Panc1 (cell line): ENCODE measurements at regions not wholly inside any gene's neighbourhood (a gene's known extent, or its start where the extent isn't known, plus 50 kb on each side); places are given as distances from the start of the nearest gene placed in this dataset.

Experiments used
- ATAC-seq: fragments of 200-7000 bp; cut with Tn5 transposase; 2 replicates; pipeline ENCODE4 v1.9.1; 2020; ENCODE audit warnings: mild to moderate bottlenecking, moderate library complexity
- BruUV-seq: library from RNA; stranded (reverse); fragments of 400-500 nt; replicated peaks from 2 replicates; lab custom pipeline; 2021; lab: Mats Ljungman, UMichigan
- CTCF ChIA-PET: fragments of 300-600 bp; sonication (Branson Sonifier 250); formaldehyde crosslinking; loops from one replicate; lab custom pipeline; 2022; ENCODE audit warnings: antibody characterized with exemption; lab: Charles Lee
- POLR2A ChIA-PET: fragments of 300-600 bp; sonication (Branson Sonifier 250); formaldehyde crosslinking; loops from one replicate; lab custom pipeline; 2022; ENCODE audit warnings: antibody characterized with exemption; lab: Charles Lee
- DNase-seq: peaks from one replicate; pipeline ENCODE4 v3.0.0-alpha.2; 2010; ENCODE audit warnings: low read depth, low spot score
- H3K27ac ChIP-seq: 2 replicates; pipeline ENCODE4 v1.5.1; 2011; ENCODE audit warnings: mild to moderate bottlenecking, low read length, inconsistent platforms
- H3K27me3 ChIP-seq: fragments of 200-500 bp; sonication (Bioruptor generic); 2 replicates; pipeline ENCODE4 v1.6.0; 2014; ENCODE audit warnings: low read length, inconsistent platforms; ENCODE audit not compliant: control insufficient read depth, insufficient read depth
- H3K36me3 ChIP-seq: fragments of 200-500 bp; sonication (Bioruptor generic); 2 replicates; pipeline ENCODE4 v1.5.1; 2014; ENCODE audit warnings: inconsistent platforms, mild to moderate bottlenecking, low read length, moderate library complexity; ENCODE audit not compliant: control insufficient read depth, insufficient read depth
- H3K4me1 ChIP-seq: 2 replicates; pipeline ENCODE4 v1.5.1; 2011; ENCODE audit warnings: inconsistent platforms, mild to moderate bottlenecking, low read length, moderate library complexity; ENCODE audit not compliant: control insufficient read depth, insufficient read depth
- H3K4me3 ChIP-seq, 2 experiments: 2 replicates each; pipeline ENCODE4 v1.5.1; 2011 to 2012; ENCODE audit warnings: low read depth in 2 of 2, low read length in 2 of 2, mild to moderate bottlenecking in 2 of 2, inconsistent platforms in 1 of 2, moderate library complexity in 1 of 2
- H3K9me3 ChIP-seq: fragments of 200-500 bp; sonication (Bioruptor generic); 2 replicates; pipeline ENCODE4 v1.5.1; 2014; ENCODE audit warnings: low read depth, mild to moderate bottlenecking, inconsistent platforms, low read length, moderate library complexity; ENCODE audit not compliant: control insufficient read depth, insufficient read depth
- CTCF ChIP-seq: fragments of 450-650 bp; IDR thresholded peaks from 2 replicates; pipeline ENCODE4 v1.5.1; 2017; ENCODE audit warnings: mild to moderate bottlenecking
- POLR2AphosphoS5 ChIP-seq: IDR thresholded peaks from 2 replicates; pipeline ENCODE4 v1.6.1; 2012; ENCODE audit warnings: mild to moderate bottlenecking, low read depth, low read length, moderate library complexity
- SIN3A ChIP-seq: IDR thresholded peaks from 2 replicates; pipeline ENCODE4 v1.6.1; 2012; ENCODE audit warnings: low read depth, mild to moderate bottlenecking, low read length, moderate library complexity, borderline replicate concordance; ENCODE audit not compliant: insufficient read depth
- TCF7L2 ChIP-seq: IDR thresholded peaks from 2 replicates; pipeline ENCODE4 v1.6.1; 2011; ENCODE audit warnings: mild to moderate bottlenecking, low read depth, low read length, inconsistent platforms
- in situ Hi-C: cut with HindIII; loops from 2 replicates; pipeline ENCODE4 v1.10.0; 2016; ENCODE audit warnings: low sequenced_read_pairs, low pct_unique_long_range_greater_than_20kb
- intact Hi-C: fragments of 100-400 bp; cut with micrococcal nuclease; formaldehyde crosslinking; loops from one replicate; pipeline ENCODE4 v1.10.0; 2022; ENCODE audit not compliant: unreplicated experiment
- TF ChIP-seq, protein P1 (sequence below), 2 experiments: IDR thresholded peaks; 2 replicates each; pipeline ENCODE4 v1.6.1; 2011 to 2012; ENCODE audit warnings: low read depth in 2 of 2, control low read depth in 1 of 2, low read length in 1 of 2, mild to moderate bottlenecking in 1 of 2, moderate library complexity in 1 of 2; ENCODE audit not compliant: insufficient read depth in 1 of 2

GRCh38 chrX:40155589-40156469 lies 58.1 kb upstream of the BCOR start:
- H3K27me3 ChIP-seq: no peaks in the 10 kb centered on the region
- ATAC-seq (peak; percentile 24), DNase-seq (no peak)
- BruUV-seq: no TSS peak
- peak overlapping the region; percentile 38 to 52 for H3K4me3 ChIP-seq
- ChIA-PET POLR2A (interaction anchor here (0.7 kb wide), 2 partner anchors 57 to 78 kb away, joined by 4 to 9 read pairs; no protein-coding TSS in a partner anchor), CTCF (interaction anchor here (0.7 kb wide), 1 partner anchor 1985 kb away, joined by 4 read pairs; no protein-coding TSS in a partner anchor)
- H3K4me1 ChIP-seq: peaks cover 13% of the 10 kb centered on the region
- TF ChIP-seq POLR2AphosphoS5 (no peak), SIN3A (no peak), TCF7L2 (no peak), CTCF (no peak)
- TF ChIP-seq, protein P1, sequence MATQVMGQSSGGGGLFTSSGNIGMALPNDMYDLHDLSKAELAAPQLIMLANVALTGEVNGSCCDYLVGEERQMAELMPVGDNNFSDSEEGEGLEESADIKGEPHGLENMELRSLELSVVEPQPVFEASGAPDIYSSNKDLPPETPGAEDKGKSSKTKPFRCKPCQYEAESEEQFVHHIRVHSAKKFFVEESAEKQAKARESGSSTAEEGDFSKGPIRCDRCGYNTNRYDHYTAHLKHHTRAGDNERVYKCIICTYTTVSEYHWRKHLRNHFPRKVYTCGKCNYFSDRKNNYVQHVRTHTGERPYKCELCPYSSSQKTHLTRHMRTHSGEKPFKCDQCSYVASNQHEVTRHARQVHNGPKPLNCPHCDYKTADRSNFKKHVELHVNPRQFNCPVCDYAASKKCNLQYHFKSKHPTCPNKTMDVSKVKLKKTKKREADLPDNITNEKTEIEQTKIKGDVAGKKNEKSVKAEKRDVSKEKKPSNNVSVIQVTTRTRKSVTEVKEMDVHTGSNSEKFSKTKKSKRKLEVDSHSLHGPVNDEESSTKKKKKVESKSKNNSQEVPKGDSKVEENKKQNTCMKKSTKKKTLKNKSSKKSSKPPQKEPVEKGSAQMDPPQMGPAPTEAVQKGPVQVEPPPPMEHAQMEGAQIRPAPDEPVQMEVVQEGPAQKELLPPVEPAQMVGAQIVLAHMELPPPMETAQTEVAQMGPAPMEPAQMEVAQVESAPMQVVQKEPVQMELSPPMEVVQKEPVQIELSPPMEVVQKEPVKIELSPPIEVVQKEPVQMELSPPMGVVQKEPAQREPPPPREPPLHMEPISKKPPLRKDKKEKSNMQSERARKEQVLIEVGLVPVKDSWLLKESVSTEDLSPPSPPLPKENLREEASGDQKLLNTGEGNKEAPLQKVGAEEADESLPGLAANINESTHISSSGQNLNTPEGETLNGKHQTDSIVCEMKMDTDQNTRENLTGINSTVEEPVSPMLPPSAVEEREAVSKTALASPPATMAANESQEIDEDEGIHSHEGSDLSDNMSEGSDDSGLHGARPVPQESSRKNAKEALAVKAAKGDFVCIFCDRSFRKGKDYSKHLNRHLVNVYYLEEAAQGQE (IDR thresholded peaks at IDR 0.05; ENCODE audit: insufficient read depth in 1 of 2, low read depth in 2 of 2, low read length in 1 of 2): no peak
- intact Hi-C loops (loop anchor here (5.0 kb wide), 1 partner anchor 44 kb away; no protein-coding TSS in a partner anchor), in situ Hi-C loops (no loop called here)
- H3K36me3 ChIP-seq: no peaks in the 10 kb centered on the region
- no peaks in the 10 kb centered on the region for H3K9me3 ChIP-seq
- peak overlapping the region; percentile 78 for H3K27ac ChIP-seq

GRCh38 chrX:40154853-40155588 lies 57.3 kb upstream of the BCOR start:
- TF ChIP-seq TCF7L2 (peak; percentile 70; the same call in 1 of the 2 replicates), SIN3A (no peak)
- Histone ChIP-seq H3K4me3 (peak overlapping the region; percentile 38 to 52), H3K4me1 (peaks cover 16% of the 10 kb centered on the region), H3K36me3 (no peaks in the 10 kb centered on the region), H3K27ac (peak overlapping the region; percentile 78), H3K27me3 (no peaks in the 10 kb centered on the region), H3K9me3 (no peaks in the 10 kb centered on the region)
- intact Hi-C loops (loop anchor here (5.0 kb wide), 1 partner anchor 43 kb away; no protein-coding TSS in a partner anchor), in situ Hi-C loops (no loop called here)
- ATAC-seq: peak; percentile 31
- no peak for DNase-seq
- no TSS peak for BruUV-seq
- POLR2A ChIA-PET: interaction anchor here (0.7 kb wide), 2 partner anchors 13 to 77 kb away, joined by 4 to 5 read pairs; no protein-coding TSS in a partner anchor
- CTCF ChIA-PET: no interaction called here
